Neural cell (in vitro differentiated cells): ENCODE measurements at regions not wholly inside any gene's neighbourhood (a gene's known extent, or its start where the extent isn't known, plus 50 kb on each side); places are given as distances from the start of the nearest gene placed in this dataset.

ENCODE experiments used
- H2AFZ ChIP-seq: fragments of 200-600, 300-800 bp; sonication (generic), shearing (Covaris generic); 2 replicates; pipeline ENCODE4 v1.6.0; 2014; ENCODE audit warnings: low read depth, mild to moderate bottlenecking, antibody characterized with exemption, low read length, moderate library complexity
- H3F3A ChIP-seq: fragments of 200-600 bp; shearing (Covaris generic); 2 replicates; pipeline ENCODE4 v1.6.1; 2016; ENCODE audit warnings: mild to moderate bottlenecking, moderate library complexity, mixed read lengths, antibody characterized with exemption, low read length; ENCODE audit not compliant: insufficient read depth, poor library complexity, severe bottlenecking
- H3K27ac ChIP-seq: fragments of 200-600, 300-800 bp; sonication (generic), shearing (Covaris generic); 2 replicates; pipeline ENCODE4 v1.5.1; 2014; ENCODE audit warnings: mild to moderate bottlenecking, low read length, moderate library complexity
- H3K27me3 ChIP-seq: fragments of 300-800, 200-600 bp; sonication (generic), shearing (Covaris generic); 2 replicates; pipeline ENCODE4 v1.6.0; 2014; ENCODE audit warnings: mild to moderate bottlenecking, low read depth, low read length, moderate library complexity; ENCODE audit not compliant: insufficient read depth
- H3K36me3 ChIP-seq: fragments of 300-800, 200-600 bp; sonication (generic), shearing (Covaris generic); 2 replicates; pipeline ENCODE4 v1.5.1; 2014; ENCODE audit warnings: mild to moderate bottlenecking, antibody characterized with exemption, low read length, moderate library complexity; ENCODE audit not compliant: insufficient read depth
- H3K4me2 ChIP-seq: fragments of 300-800, 200-600 bp; sonication (generic), shearing (Covaris generic); 2 replicates; pipeline ENCODE4 v1.6.0; 2014; ENCODE audit warnings: mild to moderate bottlenecking, low read length
- H3K4me3 ChIP-seq: fragments of 300-800, 200-600 bp; sonication (generic), shearing (Covaris generic); 2 replicates; pipeline ENCODE4 v1.5.1; 2014; ENCODE audit warnings: mild to moderate bottlenecking, low read length, moderate library complexity
- H3K79me2 ChIP-seq: fragments of 200-600 bp; shearing (Covaris generic); replicated peaks from 2 replicates; pipeline ENCODE4 v1.6.0; 2014; ENCODE audit warnings: mild to moderate bottlenecking, low read length, moderate library complexity; ENCODE audit not compliant: insufficient read depth
- H3K9ac ChIP-seq: fragments of 300-800, 200-600 bp; sonication (generic), shearing (Covaris generic); 2 replicates; pipeline ENCODE4 v1.6.1; 2016; ENCODE audit warnings: mild to moderate bottlenecking, low read length, mixed read lengths
- H3K9me2 ChIP-seq: fragments of 200-600 bp; shearing (Covaris generic); 2 replicates; pipeline ENCODE4 v1.6.1; 2016; ENCODE audit warnings: mild to moderate bottlenecking, low read length, mixed read lengths; ENCODE audit not compliant: insufficient read depth
- H3K9me3 ChIP-seq: fragments of 200-600, 300-800 bp; sonication (generic), shearing (Covaris generic); 2 replicates; pipeline ENCODE4 v1.6.1; 2016; ENCODE audit warnings: mild to moderate bottlenecking, mixed run types, low read length, moderate library complexity, mixed read lengths
- H4K20me1 ChIP-seq: fragments of 200-600 bp; shearing (Covaris generic); 2 replicates; pipeline ENCODE4 v1.6.1; 2016; ENCODE audit warnings: mild to moderate bottlenecking, mixed run types; ENCODE audit not compliant: insufficient read depth
- CTCF ChIP-seq: fragments of 450-650 bp; IDR thresholded peaks from 2 replicates; pipeline ENCODE4 v1.5.1; 2014; ENCODE audit warnings: antibody characterized with exemption, mild to moderate bottlenecking, moderate library complexity; ENCODE audit not compliant: poor library complexity, severe bottlenecking
- EP300 ChIP-seq: fragments of 450-650 bp; conservative IDR thresholded peaks from 2 replicates; pipeline ENCODE4 v1.6.1; 2014; ENCODE audit warnings: antibody characterized with exemption, mild to moderate bottlenecking, moderate library complexity; ENCODE audit not compliant: poor library complexity, severe bottlenecking
- EZH2 ChIP-seq: fragments of 200-600, 300-800 bp; shearing (Covaris generic), sonication (generic); IDR thresholded peaks from 2 replicates; pipeline ENCODE4 v1.6.1; 2014; ENCODE audit warnings: antibody characterized with exemption, low read length, borderline replicate concordance, mild to moderate bottlenecking; ENCODE audit not compliant: insufficient read depth, poor library complexity, severe bottlenecking
- MXI1 ChIP-seq: fragments of 450-650 bp; conservative IDR thresholded peaks from 2 replicates; pipeline ENCODE4 v1.6.1; 2014; ENCODE audit warnings: antibody characterized with exemption, mild to moderate bottlenecking; ENCODE audit not compliant: poor library complexity, severe bottlenecking
- POLR2AphosphoS5 ChIP-seq: IDR thresholded peaks from 2 replicates; pipeline ENCODE4 v1.6.1; 2012
- RAD21 ChIP-seq: fragments of 450-650 bp; conservative IDR thresholded peaks from 2 replicates; pipeline ENCODE4 v1.6.1; 2014; ENCODE audit warnings: antibody characterized with exemption, mild to moderate bottlenecking, moderate library complexity
- SMC3 ChIP-seq: fragments of 450-650 bp; conservative IDR thresholded peaks from 2 replicates; pipeline ENCODE4 v1.6.1; 2014; ENCODE audit warnings: antibody characterized with exemption, mild to moderate bottlenecking, moderate library complexity; ENCODE audit not compliant: poor library complexity
- TAF1 ChIP-seq: IDR thresholded peaks from 2 replicates; pipeline ENCODE4 v1.6.1; 2012; ENCODE audit warnings: low read depth
- TF ChIP-seq, protein P1 (sequence below): IDR thresholded peaks from 2 replicates; pipeline ENCODE4 v1.6.1; 2012; ENCODE audit warnings: borderline replicate concordance

DNA sequence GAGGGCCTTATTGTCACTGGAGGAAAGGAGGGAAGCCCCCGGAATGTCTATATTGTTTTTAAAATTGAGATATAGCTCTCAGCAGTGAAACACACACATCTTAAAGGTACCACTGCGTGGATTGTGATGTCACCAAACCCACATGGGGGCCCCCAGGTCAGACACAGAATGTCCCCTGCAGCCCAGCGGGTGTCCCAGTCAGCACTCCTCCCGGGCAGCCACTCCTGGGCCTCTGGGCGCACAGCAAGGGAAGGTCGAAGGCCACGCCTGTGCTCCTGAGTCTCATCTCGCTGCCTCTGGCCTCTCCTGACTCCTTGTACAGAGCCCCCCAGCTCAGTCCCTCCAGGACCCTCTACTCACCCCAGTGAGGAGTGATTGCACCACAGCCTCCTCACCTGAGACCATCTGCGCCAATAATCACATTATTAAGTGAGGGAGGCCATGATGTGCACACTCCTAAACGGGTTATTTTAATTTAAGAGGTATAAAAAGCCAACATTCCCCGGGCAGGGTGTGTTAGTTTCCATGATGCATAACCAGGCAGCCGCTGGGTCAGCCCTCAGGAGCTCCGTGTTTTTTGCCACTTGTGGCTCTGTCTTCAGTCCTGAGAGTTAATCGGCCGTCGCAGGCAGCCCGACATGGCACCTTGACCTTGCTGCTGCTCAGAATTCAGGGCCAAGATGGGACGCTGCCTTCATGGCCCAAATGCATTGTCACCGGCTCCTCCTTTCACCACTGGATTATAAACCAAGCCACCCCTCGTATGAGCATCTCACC is 1089.3 kb downstream of the BRD1 start:
- H3K9ac ChIP-seq, result no peak overlapping the region
- no peaks in the 10 kb centered on the region for H3K27me3 ChIP-seq
- H3K36me3 ChIP-seq, result no peaks in the 10 kb centered on the region

GRCh38 chr22:48737461-48738203 is 1090.0 kb downstream of the BRD1 start:
- Histone ChIP-seq H3F3A (no peaks in the 10 kb centered on the region), H3K4me2 (no peak overlapping the region), H2AFZ (no peak overlapping the region), H3K79me2 (no peaks in the 10 kb centered on the region), H3K36me3 (no peaks in the 10 kb centered on the region), H3K4me3 (no peak overlapping the region), H3K27ac (no peak overlapping the region), H3K9me3 (no peaks in the 10 kb centered on the region), H4K20me1 (no peaks in the 10 kb centered on the region), H3K27me3 (no peaks in the 10 kb centered on the region), H3K9ac (no peak overlapping the region), H3K9me2 (no peaks in the 10 kb centered on the region)
- TF ChIP-seq RAD21, result no peak
- TF ChIP-seq, protein P1, sequence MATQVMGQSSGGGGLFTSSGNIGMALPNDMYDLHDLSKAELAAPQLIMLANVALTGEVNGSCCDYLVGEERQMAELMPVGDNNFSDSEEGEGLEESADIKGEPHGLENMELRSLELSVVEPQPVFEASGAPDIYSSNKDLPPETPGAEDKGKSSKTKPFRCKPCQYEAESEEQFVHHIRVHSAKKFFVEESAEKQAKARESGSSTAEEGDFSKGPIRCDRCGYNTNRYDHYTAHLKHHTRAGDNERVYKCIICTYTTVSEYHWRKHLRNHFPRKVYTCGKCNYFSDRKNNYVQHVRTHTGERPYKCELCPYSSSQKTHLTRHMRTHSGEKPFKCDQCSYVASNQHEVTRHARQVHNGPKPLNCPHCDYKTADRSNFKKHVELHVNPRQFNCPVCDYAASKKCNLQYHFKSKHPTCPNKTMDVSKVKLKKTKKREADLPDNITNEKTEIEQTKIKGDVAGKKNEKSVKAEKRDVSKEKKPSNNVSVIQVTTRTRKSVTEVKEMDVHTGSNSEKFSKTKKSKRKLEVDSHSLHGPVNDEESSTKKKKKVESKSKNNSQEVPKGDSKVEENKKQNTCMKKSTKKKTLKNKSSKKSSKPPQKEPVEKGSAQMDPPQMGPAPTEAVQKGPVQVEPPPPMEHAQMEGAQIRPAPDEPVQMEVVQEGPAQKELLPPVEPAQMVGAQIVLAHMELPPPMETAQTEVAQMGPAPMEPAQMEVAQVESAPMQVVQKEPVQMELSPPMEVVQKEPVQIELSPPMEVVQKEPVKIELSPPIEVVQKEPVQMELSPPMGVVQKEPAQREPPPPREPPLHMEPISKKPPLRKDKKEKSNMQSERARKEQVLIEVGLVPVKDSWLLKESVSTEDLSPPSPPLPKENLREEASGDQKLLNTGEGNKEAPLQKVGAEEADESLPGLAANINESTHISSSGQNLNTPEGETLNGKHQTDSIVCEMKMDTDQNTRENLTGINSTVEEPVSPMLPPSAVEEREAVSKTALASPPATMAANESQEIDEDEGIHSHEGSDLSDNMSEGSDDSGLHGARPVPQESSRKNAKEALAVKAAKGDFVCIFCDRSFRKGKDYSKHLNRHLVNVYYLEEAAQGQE, result no peak
- TF ChIP-seq TAF1, result no peak
- TF ChIP-seq MXI1, result no peak
- no peak for TF ChIP-seq POLR2AphosphoS5
- TF ChIP-seq SMC3, result no peak
- no peak for TF ChIP-seq CTCF

More for the DNA sequence above, 1089.3 kb downstream of the BRD1 start:
- Histone ChIP-seq H3K9me2 (no peaks in the 10 kb centered on the region), H3F3A (no peaks in the 10 kb centered on the region), H3K4me3 (no peak overlapping the region), H4K20me1 (no peaks in the 10 kb centered on the region), H2AFZ (no peak overlapping the region), H3K79me2 (no peaks in the 10 kb centered on the region), H3K4me2 (no peak overlapping the region), H3K9me3 (peaks cover 1% of the 10 kb centered on the region), H3K27ac (no peak overlapping the region)
- TF ChIP-seq TAF1 (no peak), POLR2AphosphoS5 (no peak), RAD21 (no peak), EP300 (no peak), EZH2 (no peak), CTCF (no peak)
- TF ChIP-seq, protein P1, result no peak
